Glutamatergic neuron (in vitro differentiated cells): ENCODE measurements at regions not wholly inside any gene's neighbourhood (a gene's known extent, or its start where the extent isn't known, plus 50 kb on each side); places are given as distances from the start of the nearest gene placed in this dataset.
A peak's percentile ranks its signal among the peaks of the same experiment; 100 is the strongest.

Experiments used
- DNase-seq: peaks from one replicate; pipeline ENCODE4 v3.0.0; 2022
- H3K27ac Mint-ChIP-seq: one replicate; pipeline ENCODE4 v1.8.0; 2020; ENCODE audit warnings: mild to moderate bottlenecking, mixed read lengths, inconsistent platforms; ENCODE audit not compliant: unreplicated experiment
- H3K27me3 Mint-ChIP-seq: one replicate; pipeline ENCODE4 v1.8.0; 2020; ENCODE audit warnings: mild to moderate bottlenecking, moderate library complexity, mixed read lengths, inconsistent platforms; ENCODE audit not compliant: unreplicated experiment
- H3K36me3 Mint-ChIP-seq: one replicate; pipeline ENCODE4 v1.8.0; 2020; ENCODE audit warnings: mild to moderate bottlenecking, mixed read lengths, inconsistent platforms; ENCODE audit not compliant: unreplicated experiment
- H3K4me1 Mint-ChIP-seq: one replicate; pipeline ENCODE4 v1.8.0; 2020; ENCODE audit warnings: mild to moderate bottlenecking, low read depth, mixed read lengths, inconsistent platforms; ENCODE audit not compliant: unreplicated experiment
- H3K4me3 Mint-ChIP-seq: one replicate; pipeline ENCODE4 v1.8.0; 2020; ENCODE audit warnings: mild to moderate bottlenecking, mixed read lengths, inconsistent platforms; ENCODE audit not compliant: unreplicated experiment
- H3K9me3 Mint-ChIP-seq: one replicate; pipeline ENCODE4 v1.8.0; 2020; ENCODE audit warnings: mild to moderate bottlenecking, moderate library complexity, mixed read lengths, inconsistent platforms; ENCODE audit not compliant: unreplicated experiment
- TF ChIP-seq, protein P1 (sequence below): fragments of 200-600 bp; sonication (generic); IDR thresholded peaks from one replicate; pipeline ENCODE4 v1.5.0; 2021; ENCODE audit not compliant: partially characterized antibody, unreplicated experiment

DNA sequence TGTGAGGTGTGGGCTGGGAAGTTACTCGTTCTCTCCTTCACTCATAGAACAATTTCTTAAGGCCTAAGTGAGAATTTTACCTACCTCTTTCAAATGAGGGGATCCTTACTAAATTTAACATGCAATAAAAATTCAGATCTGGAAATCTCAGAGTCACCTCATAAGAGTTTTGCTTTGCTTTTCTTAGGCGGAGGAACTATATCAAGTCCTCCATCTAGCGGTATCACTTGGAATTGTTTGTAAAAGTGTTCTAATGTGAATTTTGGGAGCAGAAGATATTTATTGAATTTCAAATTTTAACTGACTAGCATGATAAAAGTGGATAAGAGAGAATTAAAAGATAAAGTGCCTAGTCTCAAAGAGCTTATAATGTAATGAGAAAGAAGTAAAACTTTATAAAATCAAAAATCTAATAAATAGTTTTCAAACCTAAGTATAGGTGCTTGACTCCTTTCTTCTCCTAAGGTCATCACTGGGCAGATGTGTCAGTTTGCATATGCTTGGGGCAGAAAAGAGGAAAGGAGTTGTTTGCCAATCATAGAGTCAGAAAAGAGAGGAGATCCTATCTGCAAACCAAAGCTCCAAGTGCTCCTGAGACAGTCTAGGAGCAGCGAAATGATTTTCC lies 145.7 kb upstream of the DAB2 start:
- H3K9me3 Mint-ChIP-seq = no peaks in the 10 kb centered on the region
- no peaks in the 10 kb centered on the region for H3K27me3 Mint-ChIP-seq
- TF ChIP-seq, protein P1, sequence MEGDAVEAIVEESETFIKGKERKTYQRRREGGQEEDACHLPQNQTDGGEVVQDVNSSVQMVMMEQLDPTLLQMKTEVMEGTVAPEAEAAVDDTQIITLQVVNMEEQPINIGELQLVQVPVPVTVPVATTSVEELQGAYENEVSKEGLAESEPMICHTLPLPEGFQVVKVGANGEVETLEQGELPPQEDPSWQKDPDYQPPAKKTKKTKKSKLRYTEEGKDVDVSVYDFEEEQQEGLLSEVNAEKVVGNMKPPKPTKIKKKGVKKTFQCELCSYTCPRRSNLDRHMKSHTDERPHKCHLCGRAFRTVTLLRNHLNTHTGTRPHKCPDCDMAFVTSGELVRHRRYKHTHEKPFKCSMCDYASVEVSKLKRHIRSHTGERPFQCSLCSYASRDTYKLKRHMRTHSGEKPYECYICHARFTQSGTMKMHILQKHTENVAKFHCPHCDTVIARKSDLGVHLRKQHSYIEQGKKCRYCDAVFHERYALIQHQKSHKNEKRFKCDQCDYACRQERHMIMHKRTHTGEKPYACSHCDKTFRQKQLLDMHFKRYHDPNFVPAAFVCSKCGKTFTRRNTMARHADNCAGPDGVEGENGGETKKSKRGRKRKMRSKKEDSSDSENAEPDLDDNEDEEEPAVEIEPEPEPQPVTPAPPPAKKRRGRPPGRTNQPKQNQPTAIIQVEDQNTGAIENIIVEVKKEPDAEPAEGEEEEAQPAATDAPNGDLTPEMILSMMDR = peak; percentile 84
- H3K4me1 Mint-ChIP-seq = no peaks in the 10 kb centered on the region
- H3K4me3 Mint-ChIP-seq = no peak overlapping the region
- H3K27ac Mint-ChIP-seq = no peak overlapping the region
- no peak for DNase-seq
- no peaks in the 10 kb centered on the region for H3K36me3 Mint-ChIP-seq

DNA sequence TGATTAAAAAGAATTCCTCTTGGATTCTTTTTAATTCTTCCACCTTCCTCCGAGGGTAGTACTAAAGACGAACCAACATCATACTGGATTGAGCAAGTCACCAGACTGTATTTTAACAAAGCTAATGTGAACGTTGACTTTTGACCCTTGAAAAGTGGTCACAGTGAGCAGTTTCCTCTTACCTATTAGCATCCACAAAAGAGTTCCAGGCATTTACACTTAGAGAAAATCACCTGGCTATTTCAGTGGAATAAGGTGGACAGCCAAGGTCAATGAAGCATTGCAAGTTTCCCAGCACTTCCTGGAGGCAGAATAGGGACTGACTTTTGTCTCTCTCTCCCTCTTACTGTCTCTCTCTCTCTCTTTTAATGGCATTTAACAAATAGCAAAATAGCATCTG lies 145.1 kb upstream of the DAB2 start:
- H3K4me3 Mint-ChIP-seq = no peak overlapping the region

DNA sequence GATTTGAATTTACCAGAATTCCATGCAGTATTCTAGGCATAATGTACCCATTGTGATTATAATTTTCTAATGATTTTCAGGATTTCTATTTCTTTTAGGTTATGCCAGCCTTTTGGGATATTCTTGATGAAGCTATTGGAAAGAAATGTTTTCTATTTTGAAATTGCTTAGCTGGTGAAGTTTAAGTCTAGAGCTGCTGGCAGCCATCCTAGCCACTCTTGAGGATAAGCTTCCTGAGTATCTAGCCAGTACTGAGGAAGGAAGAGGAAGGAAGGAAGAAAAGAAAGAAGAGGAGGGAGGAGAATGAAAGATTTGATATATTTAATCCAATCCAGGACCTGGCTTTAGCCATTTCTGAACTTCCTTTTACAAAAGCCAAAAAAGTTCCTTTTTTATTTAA lies 142.1 kb upstream of the DAB2 start:
- TF ChIP-seq, protein P1 = no peak
- Mint-ChIP-seq H3K9me3 (no peaks in the 10 kb centered on the region), H3K4me3 (no peak overlapping the region), H3K36me3 (no peaks in the 10 kb centered on the region), H3K27ac (no peak overlapping the region), H3K27me3 (no peaks in the 10 kb centered on the region), H3K4me1 (no peaks in the 10 kb centered on the region)
- no peak for DNase-seq

More for the DNA sequence above, 145.1 kb upstream of the DAB2 start:
- Mint-ChIP-seq H3K9me3 (no peaks in the 10 kb centered on the region), H3K27me3 (no peaks in the 10 kb centered on the region), H3K4me1 (no peaks in the 10 kb centered on the region), H3K27ac (no peak overlapping the region), H3K36me3 (no peaks in the 10 kb centered on the region)
- no peak for DNase-seq
- TF ChIP-seq, protein P1 = no peak

DNA sequence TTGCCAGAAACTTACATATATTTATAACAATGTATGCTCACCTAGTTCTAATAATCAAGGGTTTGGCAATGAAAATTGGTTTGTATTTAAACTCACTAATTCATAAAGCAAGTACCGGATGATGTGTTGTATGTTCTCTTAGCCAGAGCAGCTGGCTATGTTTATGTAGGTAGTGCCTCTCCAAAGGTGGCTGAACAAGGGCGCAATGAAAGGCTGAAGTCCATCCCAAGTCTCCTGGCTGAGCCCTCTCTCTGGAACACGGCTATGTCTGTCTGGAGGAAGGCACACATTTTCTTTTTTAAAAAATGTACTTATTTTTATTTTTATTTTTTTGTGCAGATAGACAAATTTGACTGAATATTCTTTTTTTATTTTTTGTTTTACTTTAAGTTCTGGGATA lies 141.2 kb upstream of the DAB2 start:
- H3K36me3 Mint-ChIP-seq = no peaks in the 10 kb centered on the region
- H3K27me3 Mint-ChIP-seq = no peaks in the 10 kb centered on the region
- no peaks in the 10 kb centered on the region for H3K4me1 Mint-ChIP-seq
- H3K27ac Mint-ChIP-seq = no peak overlapping the region
- H3K9me3 Mint-ChIP-seq = no peaks in the 10 kb centered on the region
- TF ChIP-seq, protein P1 = no peak
- H3K4me3 Mint-ChIP-seq = no peak overlapping the region
- no peak for DNase-seq

DNA sequence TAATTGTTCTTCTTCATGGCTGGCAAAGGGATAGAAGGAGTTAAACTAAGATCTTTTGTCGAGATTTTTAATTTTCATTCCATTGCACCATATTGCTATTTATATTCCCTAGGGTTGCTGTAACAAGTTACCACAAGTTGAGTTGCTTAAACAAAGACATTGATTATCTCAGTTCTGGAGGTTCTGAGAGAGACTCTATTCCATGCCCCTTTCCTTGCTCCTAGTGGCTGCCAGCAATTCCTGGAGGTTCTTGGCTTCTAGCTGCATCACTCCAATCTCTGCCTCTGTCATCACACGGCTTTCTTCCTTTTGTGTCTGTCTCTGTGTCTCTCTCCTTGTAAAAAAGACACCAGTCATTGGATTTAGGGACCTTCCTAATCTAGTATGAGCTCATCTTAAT lies 136.6 kb upstream of the DAB2 start:
- no peaks in the 10 kb centered on the region for H3K27me3 Mint-ChIP-seq
- DNase-seq = no peak
- no peak overlapping the region for H3K4me3 Mint-ChIP-seq
- no peaks in the 10 kb centered on the region for H3K9me3 Mint-ChIP-seq
- no peaks in the 10 kb centered on the region for H3K4me1 Mint-ChIP-seq
- TF ChIP-seq, protein P1 = no peak
- H3K27ac Mint-ChIP-seq = no peak overlapping the region
- no peaks in the 10 kb centered on the region for H3K36me3 Mint-ChIP-seq
